Testis (tissue), 2 donors: ENCODE measurements at regions not wholly inside any gene's neighbourhood (a gene's known extent, or its start where the extent isn't known, plus 50 kb on each side); places are given as distances from the start of the nearest gene placed in this dataset.

Source experiments
- POLR2A ChIP-seq: fragments of 450-650 bp; IDR thresholded peaks from one replicate; pipeline ENCODE4 v1.6.1; 2017; ENCODE audit warnings: antibody characterized with exemption, mild to moderate bottlenecking, moderate library complexity
- TF ChIP-seq, protein P1 (sequence below), 3 experiments: fragments of 450-650 bp in 2 of 3; fragments of 200-600 bp in 1 of 3; sonication (generic) in 1 of 3; IDR thresholded peaks; one replicate each; pipeline ENCODE4 v1.5.1; 2016 to 2019; ENCODE audit warnings: antibody characterized with exemption in 3 of 3, mild to moderate bottlenecking in 2 of 3, moderate library complexity in 1 of 3

GRCh38 chr3:110656394-110657025 is 415.1 kb upstream of the NECTIN3 start:
- TF ChIP-seq, protein P1, sequence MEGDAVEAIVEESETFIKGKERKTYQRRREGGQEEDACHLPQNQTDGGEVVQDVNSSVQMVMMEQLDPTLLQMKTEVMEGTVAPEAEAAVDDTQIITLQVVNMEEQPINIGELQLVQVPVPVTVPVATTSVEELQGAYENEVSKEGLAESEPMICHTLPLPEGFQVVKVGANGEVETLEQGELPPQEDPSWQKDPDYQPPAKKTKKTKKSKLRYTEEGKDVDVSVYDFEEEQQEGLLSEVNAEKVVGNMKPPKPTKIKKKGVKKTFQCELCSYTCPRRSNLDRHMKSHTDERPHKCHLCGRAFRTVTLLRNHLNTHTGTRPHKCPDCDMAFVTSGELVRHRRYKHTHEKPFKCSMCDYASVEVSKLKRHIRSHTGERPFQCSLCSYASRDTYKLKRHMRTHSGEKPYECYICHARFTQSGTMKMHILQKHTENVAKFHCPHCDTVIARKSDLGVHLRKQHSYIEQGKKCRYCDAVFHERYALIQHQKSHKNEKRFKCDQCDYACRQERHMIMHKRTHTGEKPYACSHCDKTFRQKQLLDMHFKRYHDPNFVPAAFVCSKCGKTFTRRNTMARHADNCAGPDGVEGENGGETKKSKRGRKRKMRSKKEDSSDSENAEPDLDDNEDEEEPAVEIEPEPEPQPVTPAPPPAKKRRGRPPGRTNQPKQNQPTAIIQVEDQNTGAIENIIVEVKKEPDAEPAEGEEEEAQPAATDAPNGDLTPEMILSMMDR (IDR thresholded peaks at IDR 0.05), result no peak
- TF ChIP-seq POLR2A, result no peak
